ENCODE measurements at regions not wholly inside any gene's neighbourhood (a gene's known extent, or its start where the extent isn't known, plus 50 kb on each side); places are given as distances from the start of the nearest gene placed in this dataset.
A peak's percentile ranks its signal among the peaks of the same experiment; 100 is the strongest.

DNA sequence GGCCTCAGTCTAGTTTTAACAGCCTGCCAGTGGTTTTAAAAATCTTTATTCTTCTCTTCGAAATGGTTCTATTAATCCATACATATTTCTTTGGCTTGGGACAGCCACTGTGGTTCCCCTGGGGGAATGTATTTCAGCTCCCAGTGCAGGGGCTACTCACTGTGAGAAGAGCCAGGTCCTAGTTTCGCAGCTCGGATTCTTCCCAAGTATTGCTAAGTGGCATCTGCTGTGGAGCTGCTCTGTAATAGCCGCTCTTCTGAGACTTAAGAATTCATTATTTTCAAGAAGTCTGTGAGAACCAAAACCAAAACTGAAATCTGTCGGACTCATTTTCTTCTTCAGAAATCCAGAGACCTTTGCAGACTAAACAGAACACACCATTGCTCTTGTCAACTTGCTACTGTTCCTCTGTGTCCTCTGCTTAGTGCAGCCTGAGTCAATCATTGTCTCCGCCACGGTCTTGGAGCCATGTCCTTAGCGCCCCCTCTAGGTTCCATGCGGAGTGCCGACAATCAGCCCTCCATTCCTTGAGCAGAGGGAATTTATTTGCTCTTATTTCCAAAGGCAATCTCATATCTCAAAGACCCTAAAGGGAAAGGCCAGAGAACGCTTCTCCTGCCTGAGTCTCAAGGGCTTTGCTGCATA is 478.2 kb downstream of the SPATA31D1 start:
- TF ChIP-seq, protein P1, sequence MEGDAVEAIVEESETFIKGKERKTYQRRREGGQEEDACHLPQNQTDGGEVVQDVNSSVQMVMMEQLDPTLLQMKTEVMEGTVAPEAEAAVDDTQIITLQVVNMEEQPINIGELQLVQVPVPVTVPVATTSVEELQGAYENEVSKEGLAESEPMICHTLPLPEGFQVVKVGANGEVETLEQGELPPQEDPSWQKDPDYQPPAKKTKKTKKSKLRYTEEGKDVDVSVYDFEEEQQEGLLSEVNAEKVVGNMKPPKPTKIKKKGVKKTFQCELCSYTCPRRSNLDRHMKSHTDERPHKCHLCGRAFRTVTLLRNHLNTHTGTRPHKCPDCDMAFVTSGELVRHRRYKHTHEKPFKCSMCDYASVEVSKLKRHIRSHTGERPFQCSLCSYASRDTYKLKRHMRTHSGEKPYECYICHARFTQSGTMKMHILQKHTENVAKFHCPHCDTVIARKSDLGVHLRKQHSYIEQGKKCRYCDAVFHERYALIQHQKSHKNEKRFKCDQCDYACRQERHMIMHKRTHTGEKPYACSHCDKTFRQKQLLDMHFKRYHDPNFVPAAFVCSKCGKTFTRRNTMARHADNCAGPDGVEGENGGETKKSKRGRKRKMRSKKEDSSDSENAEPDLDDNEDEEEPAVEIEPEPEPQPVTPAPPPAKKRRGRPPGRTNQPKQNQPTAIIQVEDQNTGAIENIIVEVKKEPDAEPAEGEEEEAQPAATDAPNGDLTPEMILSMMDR (IDR thresholded peaks at IDR 0.05) = no peak
- TF ChIP-seq BHLHE40 (IDR thresholded peaks at IDR 0.05; ENCODE audit: low read depth, low read length) (no peak), SREBF2 (IDR thresholded peaks at IDR 0.05) (no peak), CHD2 (IDR thresholded peaks at IDR 0.05; ENCODE audit: low read length, partially characterized antibody) (no peak), CHD4 (IDR thresholded peaks at IDR 0.05; ENCODE audit: borderline replicate concordance) (no peak), JUNB (IDR thresholded peaks at IDR 0.05) (no peak), RAD21 (conservative IDR thresholded peaks at IDR 0.05 in 1 of 2, IDR thresholded peaks at IDR 0.05 in 1 of 2) (peak in 1 of 2 experiments; percentile 32; a peak in 2 of 5 replicates), MAFK (IDR thresholded peaks at IDR 0.05; ENCODE audit: partially characterized antibody) (no peak)

Measured in A549 (cell line).